ENCODE measurements at regions not wholly inside any gene's neighbourhood (a gene's known extent, or its start where the extent isn't known, plus 50 kb on each side); places are given as distances from the start of the nearest gene placed in this dataset.

GRCh38 chr2:47658646-47659320 is 88.0 kb upstream of the KCNK12 start:
- TF ChIP-seq CTCF (IDR thresholded peaks at IDR 0.05) (no peak), POLR2A (IDR thresholded peaks at IDR 0.05) (no peak)

Measured in transverse colon (tissue), 3 donors.